Cardiac fibroblast (primary cell): ENCODE measurements at regions not wholly inside any gene's neighbourhood (a gene's known extent, or its start where the extent isn't known, plus 50 kb on each side); places are given as distances from the start of the nearest gene placed in this dataset.

Experiments used
- DNase-seq, 2 donors: peaks; one replicate each; pipeline versions ENCODE4 v3.0.0 to v3.0.0-alpha.2; 2010; ENCODE audit warnings: low read depth in 2 of 2
- H3K4me3 ChIP-seq, 2 donors: replicated peaks in 1 of 2; 1 replicate in 1 of 2; 2 replicates in 1 of 2; pipeline ENCODE4 v1.5.1; 2011; ENCODE audit warnings: low read depth in 2 of 2, low read length in 2 of 2, mild to moderate bottlenecking in 2 of 2, moderate library complexity in 1 of 2
- CTCF ChIP-seq: IDR thresholded peaks from one replicate; pipeline ENCODE4 v1.5.1; 2011; ENCODE audit warnings: low read depth, mild to moderate bottlenecking, low read length, inconsistent platforms

GRCh38 chr21:19950347-19950746, 1047.9 kb upstream of the NCAM2 start:
- DNase-seq, result no peak
- TF ChIP-seq CTCF, result no peak
- no peak overlapping the region for H3K4me3 ChIP-seq

- DNase-seq, result no peak
- no peak for TF ChIP-seq CTCF
These were observed 1029.1 kb upstream of the NCAM2 start for GRCh38 chr21:19969156-19969555.

GRCh38 chr21:19981938-19982337, 1016.3 kb upstream of the NCAM2 start:
- DNase-seq, result no peak
- no peak overlapping the region for H3K4me3 ChIP-seq
- TF ChIP-seq CTCF, result no peak

More at GRCh38 chr21:19969156-19969555, 1029.1 kb upstream of the NCAM2 start:
- H3K4me3 ChIP-seq, result no peak overlapping the region

DNA sequence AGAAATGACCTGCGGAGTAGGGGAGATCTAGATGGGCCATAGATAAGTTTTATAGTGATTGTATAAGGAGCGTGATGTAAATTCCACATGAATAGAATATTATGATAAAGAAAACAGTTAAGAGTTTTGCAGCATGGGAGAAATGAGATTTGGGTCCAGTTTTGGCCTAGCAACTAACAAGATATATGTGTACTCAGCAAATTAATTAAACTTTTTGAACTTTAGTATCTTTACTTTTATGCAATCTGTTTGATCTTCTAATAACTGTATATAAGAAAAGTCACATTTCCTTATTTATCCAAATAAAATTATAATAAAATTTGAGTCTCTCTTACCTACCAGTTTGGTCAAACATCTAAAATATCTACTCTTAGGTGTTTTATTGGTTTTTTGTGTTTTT, 1011.8 kb upstream of the NCAM2 start:
- H3K4me3 ChIP-seq, result no peak overlapping the region
- no peak for TF ChIP-seq CTCF
- DNase-seq, result no peak

- no peak overlapping the region for H3K4me3 ChIP-seq
- DNase-seq, result no peak
- TF ChIP-seq CTCF, result no peak
These were observed 1010.5 kb upstream of the NCAM2 start for GRCh38 chr21:19987671-19988070.

DNA sequence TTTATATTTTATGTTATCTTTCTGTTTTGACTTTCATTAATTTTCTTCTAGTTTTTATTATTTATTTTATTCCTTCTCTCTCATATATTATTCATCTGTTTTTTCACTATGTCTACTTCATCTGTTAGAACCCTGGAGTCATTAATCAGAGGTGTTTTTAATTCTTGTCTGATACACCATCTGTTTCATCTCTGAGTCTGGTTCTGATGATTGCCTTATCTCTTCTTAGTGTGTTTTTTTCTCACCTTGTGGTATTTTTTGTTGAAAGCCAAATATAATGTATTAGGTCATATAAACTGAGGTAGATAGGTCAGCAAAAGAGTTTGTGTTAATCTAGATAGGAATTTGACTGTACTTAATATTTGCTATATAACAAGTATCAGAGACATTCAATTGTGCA, 1005.7 kb upstream of the NCAM2 start:
- H3K4me3 ChIP-seq, result no peak overlapping the region
- TF ChIP-seq CTCF, result no peak
- DNase-seq, result no peak

- TF ChIP-seq CTCF, result no peak
- no peak overlapping the region for H3K4me3 ChIP-seq
- no peak for DNase-seq
These were observed 1004.9 kb upstream of the NCAM2 start for GRCh38 chr21:19993268-19993667.
